Pancreas (tissue), 10 donors: ENCODE measurements at regions not wholly inside any gene's neighbourhood (a gene's known extent, or its start where the extent isn't known, plus 50 kb on each side); places are given as distances from the start of the nearest gene placed in this dataset.
"Not testable (repeated sequence)": the region's sequence is repeated elsewhere in the genome, so short reads cannot be mapped to it uniquely, and the experiment has no call there.

Source experiments
- ATAC-seq, 4 donors: fragments of 200-7000 bp; cut with Tn5 transposase; one replicate each; pipeline versions ENCODE4 v1.8.0 to v1.9.1; 2020; ENCODE audit warnings: mild to moderate bottlenecking in 4 of 4, moderate library complexity in 4 of 4
- DNase-seq, 6 donors: peaks; one replicate each; pipeline ENCODE4 v3.0.0-alpha.2; 2020
- FAIRE-seq: peaks from 2 replicates; lab custom pipeline; 2012; peaks lifted over from hg19 to GRCh38; lab: Jason Lieb, UNC
- H3K27ac ChIP-seq, 4 donors: fragments of 200-600 bp; sonication (generic); 1 replicate in 3 of 4; 2 replicates in 1 of 4; pipeline versions ENCODE4 v1.5.0 to v1.8.0; 2020
- H3K27me3 ChIP-seq, 4 donors: fragments of 200-600 bp; one replicate each; pipeline ENCODE4 v1.8.0; 2021
- H3K36me3 ChIP-seq, 3 donors: fragments of 200-600 bp; sonication (generic) in 1 of 3; one replicate each; pipeline versions ENCODE4 v1.5.0 to v1.8.0; 2020 to 2021
- H3K4me1 ChIP-seq, 3 donors: fragments of 200-600 bp; one replicate each; pipeline ENCODE4 v1.8.0; 2021
- H3K4me3 ChIP-seq, 4 donors: fragments of 200-600 bp; sonication (generic) in 2 of 4; one replicate each; pipeline versions ENCODE4 v1.5.0 to v1.8.0; 2020 to 2021
- H3K9me3 ChIP-seq, 4 donors: fragments of 200-600 bp; one replicate each; pipeline ENCODE4 v1.8.0; 2021
- WGBS, 2 donors: extraction: QIAGEN DNeasy Blood & Tissue Kit; methylation state at CpG; one replicate each; pipeline ENCODE4 v1.1.7; 2013; 5-methylcytosine and 5-hydroxymethylcytosine counted together
- intact Hi-C, 3 donors: fragments of 100-400 bp; cut with DNase I; formaldehyde crosslinking; loops; one replicate each; pipeline versions ENCODE4 v1.11.1 to v1.14.2; 2022
- TF ChIP-seq, protein P1 (sequence below), 4 donors: fragments of 200-600 bp; sonication (generic) in 3 of 4; IDR thresholded peaks; one replicate each; pipeline versions ENCODE4 v1.5.0 to v1.8.0; 2021; ENCODE audit warnings: antibody characterized with exemption in 4 of 4
- donor health status: healthy with polysubstance abuse.
- donor health status: DM: no; HTN: no; CAD: no; lungs with moderate emphysema.
- donor health status: DM: no; HTN: no; CAD: no.
- donor health status: control.
- donor health status: control.
- donor health status: Bipolar disorder and iron deficiency.
- donor health status: DM: yes; HTN: yes; CAD: no.
- donor health status: DM: no; HTN: no; CAD: no.
- donor health status: DM: no; HTN: no; CAD: no.
- donor health status: DM: yes; HTN: yes; CAD: no.

GRCh38 chr19:28103921-28104320 lies 1109.0 kb downstream of the UQCRFS1 start:
- TF ChIP-seq, protein P1, sequence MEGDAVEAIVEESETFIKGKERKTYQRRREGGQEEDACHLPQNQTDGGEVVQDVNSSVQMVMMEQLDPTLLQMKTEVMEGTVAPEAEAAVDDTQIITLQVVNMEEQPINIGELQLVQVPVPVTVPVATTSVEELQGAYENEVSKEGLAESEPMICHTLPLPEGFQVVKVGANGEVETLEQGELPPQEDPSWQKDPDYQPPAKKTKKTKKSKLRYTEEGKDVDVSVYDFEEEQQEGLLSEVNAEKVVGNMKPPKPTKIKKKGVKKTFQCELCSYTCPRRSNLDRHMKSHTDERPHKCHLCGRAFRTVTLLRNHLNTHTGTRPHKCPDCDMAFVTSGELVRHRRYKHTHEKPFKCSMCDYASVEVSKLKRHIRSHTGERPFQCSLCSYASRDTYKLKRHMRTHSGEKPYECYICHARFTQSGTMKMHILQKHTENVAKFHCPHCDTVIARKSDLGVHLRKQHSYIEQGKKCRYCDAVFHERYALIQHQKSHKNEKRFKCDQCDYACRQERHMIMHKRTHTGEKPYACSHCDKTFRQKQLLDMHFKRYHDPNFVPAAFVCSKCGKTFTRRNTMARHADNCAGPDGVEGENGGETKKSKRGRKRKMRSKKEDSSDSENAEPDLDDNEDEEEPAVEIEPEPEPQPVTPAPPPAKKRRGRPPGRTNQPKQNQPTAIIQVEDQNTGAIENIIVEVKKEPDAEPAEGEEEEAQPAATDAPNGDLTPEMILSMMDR (IDR thresholded peaks at IDR 0.05), result no peak
- DNase-seq (no peak), FAIRE-seq (no peak), ATAC-seq (no peak)
- no peaks in the 10 kb centered on the region for H3K27me3 ChIP-seq
- H3K36me3 ChIP-seq, result no peaks in the 10 kb centered on the region
- intact Hi-C loops, result no loop called here
- H3K9me3 ChIP-seq, result peaks cover 0 to 4% (median 0%) of the 10 kb centered on the region in 4 donors
- 55 to 72% methylated on average over 3 of the region's 3 CpGs for WGBS, 2 donors
- H3K4me3 ChIP-seq, result no peak overlapping the region
- no peak overlapping the region for H3K27ac ChIP-seq
- H3K4me1 ChIP-seq, result no peaks in the 10 kb centered on the region

DNA sequence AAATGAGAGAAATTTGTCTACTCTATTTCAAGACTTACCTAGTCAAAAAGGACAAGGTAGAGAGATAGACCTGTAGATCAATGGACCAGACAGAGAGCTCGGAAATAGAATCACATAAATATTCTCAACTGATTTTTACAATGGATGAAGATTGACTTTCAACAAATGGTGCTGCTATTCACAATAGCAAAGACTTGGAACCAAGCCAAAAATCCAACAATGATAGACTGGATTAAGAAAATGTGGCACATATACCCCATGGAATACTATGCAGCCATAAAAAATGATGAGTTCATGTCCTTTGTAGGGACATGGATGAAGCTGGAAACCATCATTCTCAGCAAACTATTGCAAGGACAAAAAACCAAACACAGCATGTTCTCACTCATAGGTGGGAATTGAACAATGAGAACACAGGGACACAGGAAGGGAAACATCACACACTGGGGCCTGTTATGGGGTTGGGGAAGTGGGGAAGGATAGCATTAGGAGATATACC lies 1128.2 kb downstream of the UQCRFS1 start:
- 79 to 94% methylated on average over 1 of the region's 1 CpG for WGBS, 2 donors
- H3K9me3 ChIP-seq, H3K4me3 ChIP-seq, FAIRE-seq, DNase-seq, intact Hi-C loops, H3K27me3 ChIP-seq, H3K4me1 ChIP-seq, H3K27ac ChIP-seq, ATAC-seq, H3K36me3 ChIP-seq: not testable (repeated sequence)

GRCh38 chr19:28076628-28077027 lies 1136.3 kb downstream of the UQCRFS1 start:
- WGBS, 2 donors, result 21 to 26% methylated on average over 4 of the region's 4 CpGs
- FAIRE-seq, result no peak

DNA sequence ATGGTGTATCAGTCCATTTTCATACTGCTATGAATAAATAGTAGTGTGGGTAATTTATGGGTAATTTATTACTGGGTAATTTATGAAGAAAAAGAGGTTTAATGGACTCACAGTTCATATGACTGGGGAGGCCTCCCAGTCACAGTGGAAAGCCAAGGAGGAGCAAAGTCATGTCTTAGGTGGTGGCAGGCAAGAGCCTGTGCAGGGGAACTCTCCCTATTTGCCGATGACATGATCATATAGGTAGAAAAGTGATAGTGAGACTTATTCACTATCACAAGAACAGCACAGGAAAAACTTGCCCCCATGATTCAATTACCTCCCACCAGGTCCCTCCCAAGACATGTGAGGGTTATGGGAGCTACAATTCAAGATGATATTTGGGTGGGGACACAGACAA lies 1137.7 kb downstream of the UQCRFS1 start:
- TF ChIP-seq, protein P1 (IDR thresholded peaks at IDR 0.05), result no peak
- intact Hi-C loops, result no loop called here
- H3K36me3 ChIP-seq, result no peaks in the 10 kb centered on the region
- H3K4me1 ChIP-seq, result no peaks in the 10 kb centered on the region
- DNase-seq (no peak), ATAC-seq (no peak), FAIRE-seq (no peak)
- no peaks in the 10 kb centered on the region for H3K9me3 ChIP-seq
- no peaks in the 10 kb centered on the region for H3K27me3 ChIP-seq
- H3K27ac ChIP-seq, result no peak overlapping the region
- H3K4me3 ChIP-seq, result no peak overlapping the region
- WGBS, 2 donors, result 94 to 96% methylated on average over 1 of the region's 1 CpG

More at GRCh38 chr19:28076628-28077027, 1136.3 kb downstream of the UQCRFS1 start:
- Histone ChIP-seq H3K9me3 (no peaks in the 10 kb centered on the region), H3K4me1 (no peaks in the 10 kb centered on the region), H3K4me3 (no peak overlapping the region), H3K27ac (no peak overlapping the region), H3K27me3 (no peaks in the 10 kb centered on the region), H3K36me3 (no peaks in the 10 kb centered on the region)
- DNase-seq (no peak), ATAC-seq (peak in 1 of 4 donors; percentile 31)
- intact Hi-C loops, result no loop called here
- TF ChIP-seq, protein P1 (IDR thresholded peaks at IDR 0.05), result no peak

DNA sequence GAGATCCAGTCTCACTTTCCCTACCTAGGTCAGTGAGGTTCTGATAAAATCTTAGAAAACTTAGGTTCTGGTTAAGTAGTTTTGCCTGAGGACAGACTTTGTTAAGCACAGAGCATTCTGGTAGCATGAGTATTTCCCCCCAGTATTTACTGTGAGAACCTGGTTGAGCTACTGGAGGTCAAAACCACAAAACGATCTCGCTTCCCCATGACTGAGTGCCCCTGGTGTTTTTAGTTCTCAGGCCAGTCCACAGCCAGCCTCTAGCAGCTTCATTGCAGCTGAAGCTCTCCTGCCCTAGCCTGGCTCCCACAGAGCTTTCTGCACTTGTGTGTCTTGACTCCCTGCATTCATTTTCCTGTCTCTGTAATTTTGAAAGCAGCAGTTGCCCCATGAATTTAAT lies 1138.2 kb downstream of the UQCRFS1 start:
- Histone ChIP-seq H3K4me3 (no peak overlapping the region), H3K9me3 (no peaks in the 10 kb centered on the region), H3K27ac (no peak overlapping the region), H3K36me3 (no peaks in the 10 kb centered on the region), H3K4me1 (no peaks in the 10 kb centered on the region), H3K27me3 (no peaks in the 10 kb centered on the region)
- intact Hi-C loops, result no loop called here
- no peak for FAIRE-seq
- no peak for ATAC-seq
- TF ChIP-seq, protein P1 (IDR thresholded peaks at IDR 0.05), result no peak
- 73 to 90% methylated on average over 2 of the region's 2 CpGs for WGBS, 2 donors
- no peak for DNase-seq
